ENCODE measurements at regions not wholly inside any gene's neighbourhood (a gene's known extent, or its start where the extent isn't known, plus 50 kb on each side); places are given as distances from the start of the nearest gene placed in this dataset.

- no peak for ATAC-seq
- TF ChIP-seq TCF4 (CRISPR knock-in tag; IDR thresholded peaks at IDR 0.05; ENCODE audit: borderline replicate concordance) (no peak), ZNF70 (CRISPR knock-in tag; IDR thresholded peaks at IDR 0.05) (no peak), RARB (CRISPR knock-in tag; IDR thresholded peaks at IDR 0.05) (no peak), ARNTL (CRISPR knock-in tag; IDR thresholded peaks at IDR 0.05; ENCODE audit: borderline replicate concordance, low read depth) (no peak), POU6F1 (CRISPR knock-in tag; IDR thresholded peaks at IDR 0.05; ENCODE audit: borderline replicate concordance, low read depth) (no peak), TSHZ2 (CRISPR knock-in tag; IDR thresholded peaks at IDR 0.05) (no peak), SNAI2 (CRISPR knock-in tag; IDR thresholded peaks at IDR 0.05) (no peak), PATZ1 (CRISPR knock-in tag; IDR thresholded peaks at IDR 0.05; ENCODE audit: borderline replicate concordance) (no peak), ZNF8 (CRISPR knock-in tag; IDR thresholded peaks at IDR 0.05) (no peak)
Observed at GRCh38 chr17:79680318-79680695, 50.4 kb upstream of the ENPP7 start.

- TF ChIP-seq PPARA (CRISPR knock-in tag; IDR thresholded peaks at IDR 0.05; ENCODE audit: borderline replicate concordance): no peak
- no peak for TF ChIP-seq BACH2 (CRISPR knock-in tag; IDR thresholded peaks at IDR 0.05; ENCODE audit: borderline replicate concordance)
- TF ChIP-seq ZC3H10 (CRISPR knock-in tag; IDR thresholded peaks at IDR 0.05): no peak
- ATAC-seq: no peak
Observed at GRCh38 chr17:79679631-79680317, 51.0 kb upstream of the ENPP7 start.

GRCh38 chr17:79678736-79679255 is 51.9 kb upstream of the ENPP7 start:
- no peak for ATAC-seq
- TF ChIP-seq ZFP30 (CRISPR knock-in tag; IDR thresholded peaks at IDR 0.05) (no peak), PATZ1 (CRISPR knock-in tag; IDR thresholded peaks at IDR 0.05; ENCODE audit: borderline replicate concordance) (no peak), TOX (CRISPR knock-in tag; IDR thresholded peaks at IDR 0.05; ENCODE audit: borderline replicate concordance) (no peak), RARB (CRISPR knock-in tag; IDR thresholded peaks at IDR 0.05) (no peak), TCF4 (CRISPR knock-in tag; IDR thresholded peaks at IDR 0.05; ENCODE audit: borderline replicate concordance) (no peak), CSRNP3 (CRISPR knock-in tag; IDR thresholded peaks at IDR 0.05) (no peak), ZNF8 (CRISPR knock-in tag; IDR thresholded peaks at IDR 0.05) (no peak), ZNF565 (CRISPR knock-in tag; conservative IDR thresholded peaks at IDR 0.05; ENCODE audit: low read depth) (no peak)

- ATAC-seq: no peak
- TF ChIP-seq TCF4 (CRISPR knock-in tag; IDR thresholded peaks at IDR 0.05; ENCODE audit: borderline replicate concordance) (no peak), ISL1 (CRISPR knock-in tag; IDR thresholded peaks at IDR 0.05) (no peak), TSHZ2 (CRISPR knock-in tag; IDR thresholded peaks at IDR 0.05) (no peak), ZFP30 (CRISPR knock-in tag; IDR thresholded peaks at IDR 0.05) (no peak), PPARA (CRISPR knock-in tag; IDR thresholded peaks at IDR 0.05; ENCODE audit: borderline replicate concordance) (no peak), CSDC2 (CRISPR knock-in tag; IDR thresholded peaks at IDR 0.05) (no peak), BACH2 (CRISPR knock-in tag; IDR thresholded peaks at IDR 0.05; ENCODE audit: borderline replicate concordance) (no peak), SNAI2 (CRISPR knock-in tag; IDR thresholded peaks at IDR 0.05) (no peak), PATZ1 (CRISPR knock-in tag; IDR thresholded peaks at IDR 0.05; ENCODE audit: borderline replicate concordance) (no peak), ZNF70 (CRISPR knock-in tag; IDR thresholded peaks at IDR 0.05) (no peak)
Observed at GRCh38 chr17:79678091-79678735, 52.5 kb upstream of the ENPP7 start.

All from SK-N-SH treated with all-trans-retinoic acid at 6 μM for 48 hours (cell line).